Stomach (tissue), 4 donors: ENCODE measurements at regions not wholly inside any gene's neighbourhood (a gene's known extent, or its start where the extent isn't known, plus 50 kb on each side); places are given as distances from the start of the nearest gene placed in this dataset.

ENCODE experiments used
- EP300 ChIP-seq: sonication (generic); formaldehyde crosslinking; IDR thresholded peaks from one replicate; pipeline ENCODE4 v1.6.1; 2017; ENCODE audit warnings: antibody characterized with exemption
- POLR2A ChIP-seq, 4 donors: fragments of 450-650 bp; IDR thresholded peaks; one replicate each; pipeline ENCODE4 v1.6.1; 2016; ENCODE audit warnings: antibody characterized with exemption in 4 of 4, control low read depth in 2 of 4, mild to moderate bottlenecking in 1 of 4, moderate library complexity in 1 of 4
- POLR2AphosphoS5 ChIP-seq, 3 donors: sonication (generic); formaldehyde crosslinking; IDR thresholded peaks; one replicate each; pipeline ENCODE4 v1.6.1; 2016; ENCODE audit warnings: antibody characterized with exemption in 3 of 3
- TF ChIP-seq, protein P1 (sequence below), 7 experiments: fragments of 450-650 bp in 4 of 7; fragments of 200-600 bp in 3 of 7; sonication (generic) in 3 of 7; IDR thresholded peaks; one replicate each; pipeline ENCODE4 v1.5.1; 2016 to 2019; ENCODE audit warnings: antibody characterized with exemption in 7 of 7, control low read depth in 2 of 7, mild to moderate bottlenecking in 1 of 7

DNA sequence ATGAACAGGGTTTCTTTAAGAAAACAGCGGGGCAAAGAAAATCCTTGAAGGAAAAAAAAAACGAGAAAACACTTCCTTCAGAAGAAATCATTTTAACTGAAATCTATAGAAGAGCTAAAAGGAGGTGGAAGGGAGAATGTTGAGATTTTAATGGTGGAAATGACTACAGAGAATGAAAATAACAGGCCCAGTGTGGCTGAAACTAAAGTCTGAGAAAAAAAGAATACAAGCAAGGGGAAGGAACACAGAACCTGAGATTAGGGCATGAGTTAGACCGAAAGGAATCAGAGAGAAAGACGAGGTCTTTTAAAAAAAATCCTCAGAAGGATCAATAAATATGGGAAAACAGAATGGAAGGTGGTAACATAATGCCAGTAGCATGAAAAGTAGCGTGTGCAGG, 1230.0 kb upstream of the TENM3 start:
- no peak for TF ChIP-seq POLR2A (IDR thresholded peaks at IDR 0.05)
- TF ChIP-seq, protein P1, sequence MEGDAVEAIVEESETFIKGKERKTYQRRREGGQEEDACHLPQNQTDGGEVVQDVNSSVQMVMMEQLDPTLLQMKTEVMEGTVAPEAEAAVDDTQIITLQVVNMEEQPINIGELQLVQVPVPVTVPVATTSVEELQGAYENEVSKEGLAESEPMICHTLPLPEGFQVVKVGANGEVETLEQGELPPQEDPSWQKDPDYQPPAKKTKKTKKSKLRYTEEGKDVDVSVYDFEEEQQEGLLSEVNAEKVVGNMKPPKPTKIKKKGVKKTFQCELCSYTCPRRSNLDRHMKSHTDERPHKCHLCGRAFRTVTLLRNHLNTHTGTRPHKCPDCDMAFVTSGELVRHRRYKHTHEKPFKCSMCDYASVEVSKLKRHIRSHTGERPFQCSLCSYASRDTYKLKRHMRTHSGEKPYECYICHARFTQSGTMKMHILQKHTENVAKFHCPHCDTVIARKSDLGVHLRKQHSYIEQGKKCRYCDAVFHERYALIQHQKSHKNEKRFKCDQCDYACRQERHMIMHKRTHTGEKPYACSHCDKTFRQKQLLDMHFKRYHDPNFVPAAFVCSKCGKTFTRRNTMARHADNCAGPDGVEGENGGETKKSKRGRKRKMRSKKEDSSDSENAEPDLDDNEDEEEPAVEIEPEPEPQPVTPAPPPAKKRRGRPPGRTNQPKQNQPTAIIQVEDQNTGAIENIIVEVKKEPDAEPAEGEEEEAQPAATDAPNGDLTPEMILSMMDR (IDR thresholded peaks at IDR 0.05): no peak
- TF ChIP-seq POLR2AphosphoS5 (IDR thresholded peaks at IDR 0.05): no peak
- no peak for TF ChIP-seq EP300
